HEK293 (cell line): ENCODE measurements at regions not wholly inside any gene's neighbourhood (a gene's known extent, or its start where the extent isn't known, plus 50 kb on each side); places are given as distances from the start of the nearest gene placed in this dataset.

Experiments
- CTCF ChIA-PET: fragments of 350-600 bp; formaldehyde crosslinking; extraction: SDS; loops from one replicate; lab custom pipeline; 2021; ENCODE audit warnings: antibody characterized with exemption; lab: Yijun Ruan, JAX
- POLR2A ChIA-PET: fragments of 300-600 bp; formaldehyde crosslinking; extraction: SDS; loops from one replicate; lab custom pipeline; 2020; ENCODE audit warnings: antibody characterized with exemption, inconsistent platforms; lab: Yijun Ruan, JAX
- H3K27ac ChIP-seq: fragments of 200-500 bp; sonication (Bioruptor generic); 2 replicates; pipeline ENCODE4 v1.5.1; 2014; ENCODE audit warnings: low read depth, low read length, control low read depth, inconsistent platforms; ENCODE audit errors: extremely low read depth
- H3K36me3 ChIP-seq, 2 experiments: fragments of 200-500 bp in 1 of 2; sonication (Bioruptor generic) in 1 of 2; 1 replicate in 1 of 2; 2 replicates in 1 of 2; pipeline ENCODE4 v1.5.1; 2014 to 2017; ENCODE audit warnings: inconsistent platforms in 2 of 2, low read length in 2 of 2; ENCODE audit not compliant: control insufficient read depth in 2 of 2, insufficient read depth in 1 of 2
- H3K4me1 ChIP-seq: fragments of 200-500 bp; sonication (Bioruptor generic); 2 replicates; pipeline ENCODE4 v1.5.1; 2014; ENCODE audit warnings: mild to moderate bottlenecking, low read length, inconsistent platforms; ENCODE audit not compliant: control insufficient read depth, insufficient read depth
- H3K4me3 ChIP-seq: 2 replicates; pipeline ENCODE4 v1.5.1; 2011; ENCODE audit warnings: low read depth, mild to moderate bottlenecking, control low read depth, low read length, moderate library complexity
- H3K9me3 ChIP-seq: fragments of 200-500 bp; sonication (Bioruptor generic); 2 replicates; pipeline ENCODE4 v1.5.1; 2014; ENCODE audit warnings: low read depth, low read length, inconsistent platforms; ENCODE audit not compliant: control insufficient read depth, insufficient read depth
- EGR2 ChIP-seq: fragments of 450-650 bp; formaldehyde crosslinking; IDR thresholded peaks from 2 replicates; pipeline ENCODE4 v1.5.1; 2016; ENCODE audit warnings: low read depth, missing biosample characterization, missing genetic modification characterization
- KLF9 ChIP-seq: fragments of 450-650 bp; formaldehyde crosslinking; IDR thresholded peaks from 2 replicates; pipeline ENCODE4 v1.5.1; 2016; ENCODE audit warnings: missing biosample characterization, missing genetic modification characterization, low read depth
- SP2 ChIP-seq: fragments of 450-650 bp; formaldehyde crosslinking; IDR thresholded peaks from 2 replicates; pipeline ENCODE4 v1.5.1; 2016; ENCODE audit warnings: missing biosample characterization, missing genetic modification characterization
- TCF7L2 ChIP-seq: IDR thresholded peaks from 2 replicates; pipeline ENCODE4 v1.6.1; 2011; ENCODE audit warnings: low read depth, mild to moderate bottlenecking, inconsistent platforms, low read length, moderate library complexity, borderline replicate concordance
- ZNF132 ChIP-seq: fragments of 450-650 bp; formaldehyde crosslinking; IDR thresholded peaks from 2 replicates; pipeline ENCODE4 v1.5.1; 2017; ENCODE audit warnings: missing biosample characterization, missing genetic modification characterization, borderline replicate concordance
- ZNF146 ChIP-seq: fragments of 450-650 bp; formaldehyde crosslinking; IDR thresholded peaks from 2 replicates; pipeline ENCODE4 v1.5.1; 2016; ENCODE audit warnings: missing biosample characterization, missing genetic modification characterization
- ZNF266 ChIP-seq: fragments of 450-650 bp; formaldehyde crosslinking; IDR thresholded peaks from 2 replicates; pipeline ENCODE4 v1.5.1; 2016; ENCODE audit warnings: missing biosample characterization, missing genetic modification characterization, low read depth
- ZNF473 ChIP-seq: fragments of 450-650 bp; formaldehyde crosslinking; IDR thresholded peaks from 2 replicates; pipeline ENCODE4 v1.5.1; 2017; ENCODE audit warnings: missing biosample characterization, missing genetic modification characterization
- ZNF48 ChIP-seq: fragments of 450-650 bp; formaldehyde crosslinking; IDR thresholded peaks from 2 replicates; pipeline ENCODE4 v1.5.1; 2016; ENCODE audit warnings: missing biosample characterization, missing genetic modification characterization
- ZNF501 ChIP-seq: fragments of 450-650 bp; formaldehyde crosslinking; IDR thresholded peaks from 2 replicates; pipeline ENCODE4 v1.5.1; 2016; ENCODE audit warnings: missing biosample characterization, missing genetic modification characterization
- ZNF521 ChIP-seq: fragments of 450-650 bp; formaldehyde crosslinking; IDR thresholded peaks from 2 replicates; pipeline ENCODE4 v1.5.1; 2017; ENCODE audit warnings: missing biosample characterization, mild to moderate bottlenecking, missing genetic modification characterization
- ZNF596 ChIP-seq: fragments of 450-650 bp; IDR thresholded peaks from 2 replicates; pipeline ENCODE4 v1.5.0; 2018; ENCODE audit warnings: missing biosample characterization, mild to moderate bottlenecking, missing genetic modification characterization, moderate library complexity
- ZNF654 ChIP-seq: fragments of 450-650 bp; formaldehyde crosslinking; IDR thresholded peaks from 2 replicates; pipeline ENCODE4 v1.5.1; 2016; ENCODE audit warnings: low read depth, missing biosample characterization, missing genetic modification characterization
- ZNF785 ChIP-seq: fragments of 450-650 bp; formaldehyde crosslinking; IDR thresholded peaks from 2 replicates; pipeline ENCODE4 v1.5.1; 2016; ENCODE audit warnings: missing biosample characterization, missing genetic modification characterization
- TF ChIP-seq, protein P1 (sequence below): fragments of 450-650 bp; formaldehyde crosslinking; IDR thresholded peaks from 2 replicates; pipeline ENCODE4 v1.5.1; 2016; ENCODE audit warnings: missing biosample characterization, missing genetic modification characterization
- TF ChIP-seq, protein P2 (sequence below): fragments of 450-650 bp; formaldehyde crosslinking; IDR thresholded peaks from 2 replicates; pipeline ENCODE4 v1.5.1; 2016; ENCODE audit warnings: missing biosample characterization, missing genetic modification characterization, borderline replicate concordance
- TF ChIP-seq, protein P3 (sequence below): fragments of 450-650 bp; formaldehyde crosslinking; IDR thresholded peaks from 2 replicates; pipeline ENCODE4 v1.5.1; 2017; ENCODE audit warnings: missing biosample characterization, missing genetic modification characterization
- TF ChIP-seq, protein P4 (sequence below): fragments of 450-650 bp; formaldehyde crosslinking; IDR thresholded peaks from 2 replicates; pipeline ENCODE4 v1.5.1; 2017; ENCODE audit warnings: missing biosample characterization, mild to moderate bottlenecking, missing genetic modification characterization, moderate library complexity
- TF ChIP-seq, protein P5 (sequence below): fragments of 450-650 bp; formaldehyde crosslinking; IDR thresholded peaks from 2 replicates; pipeline ENCODE4 v1.5.1; 2016; ENCODE audit warnings: missing biosample characterization, missing genetic modification characterization, low read depth

DNA sequence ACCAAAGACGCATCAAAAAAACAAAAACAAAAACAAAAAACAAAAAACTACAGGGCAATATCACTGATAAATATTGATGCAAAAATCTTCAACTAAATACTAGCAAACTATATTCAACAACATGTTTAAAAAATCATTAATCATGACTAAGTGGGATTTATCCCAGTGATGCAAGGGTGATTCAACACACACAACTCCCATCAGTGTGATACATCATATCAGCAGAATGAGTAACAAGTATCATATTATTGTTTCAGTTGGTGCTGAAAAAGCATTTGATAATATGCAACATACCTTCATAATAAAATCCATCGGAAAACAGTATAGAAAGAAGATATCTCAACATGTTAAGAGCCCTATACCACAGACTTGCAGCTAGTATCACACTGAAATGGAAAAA is 953.0 kb downstream of the AMY1C start:
- POLR2A ChIA-PET = no interaction called here
- H3K4me3 ChIP-seq = no peak overlapping the region
- H3K27ac ChIP-seq = no peak overlapping the region
- H3K4me1 ChIP-seq = no peaks in the 10 kb centered on the region
- no peaks in the 10 kb centered on the region for H3K36me3 ChIP-seq
- CTCF ChIA-PET = no interaction called here
- no peaks in the 10 kb centered on the region for H3K9me3 ChIP-seq
- TF ChIP-seq ZNF146 (tag by site-specific recombination) (no peak), KLF9 (tag by site-specific recombination) (no peak), ZNF473 (no peak), TCF7L2 (no peak), ZNF785 (no peak)
- TF ChIP-seq, protein P1, sequence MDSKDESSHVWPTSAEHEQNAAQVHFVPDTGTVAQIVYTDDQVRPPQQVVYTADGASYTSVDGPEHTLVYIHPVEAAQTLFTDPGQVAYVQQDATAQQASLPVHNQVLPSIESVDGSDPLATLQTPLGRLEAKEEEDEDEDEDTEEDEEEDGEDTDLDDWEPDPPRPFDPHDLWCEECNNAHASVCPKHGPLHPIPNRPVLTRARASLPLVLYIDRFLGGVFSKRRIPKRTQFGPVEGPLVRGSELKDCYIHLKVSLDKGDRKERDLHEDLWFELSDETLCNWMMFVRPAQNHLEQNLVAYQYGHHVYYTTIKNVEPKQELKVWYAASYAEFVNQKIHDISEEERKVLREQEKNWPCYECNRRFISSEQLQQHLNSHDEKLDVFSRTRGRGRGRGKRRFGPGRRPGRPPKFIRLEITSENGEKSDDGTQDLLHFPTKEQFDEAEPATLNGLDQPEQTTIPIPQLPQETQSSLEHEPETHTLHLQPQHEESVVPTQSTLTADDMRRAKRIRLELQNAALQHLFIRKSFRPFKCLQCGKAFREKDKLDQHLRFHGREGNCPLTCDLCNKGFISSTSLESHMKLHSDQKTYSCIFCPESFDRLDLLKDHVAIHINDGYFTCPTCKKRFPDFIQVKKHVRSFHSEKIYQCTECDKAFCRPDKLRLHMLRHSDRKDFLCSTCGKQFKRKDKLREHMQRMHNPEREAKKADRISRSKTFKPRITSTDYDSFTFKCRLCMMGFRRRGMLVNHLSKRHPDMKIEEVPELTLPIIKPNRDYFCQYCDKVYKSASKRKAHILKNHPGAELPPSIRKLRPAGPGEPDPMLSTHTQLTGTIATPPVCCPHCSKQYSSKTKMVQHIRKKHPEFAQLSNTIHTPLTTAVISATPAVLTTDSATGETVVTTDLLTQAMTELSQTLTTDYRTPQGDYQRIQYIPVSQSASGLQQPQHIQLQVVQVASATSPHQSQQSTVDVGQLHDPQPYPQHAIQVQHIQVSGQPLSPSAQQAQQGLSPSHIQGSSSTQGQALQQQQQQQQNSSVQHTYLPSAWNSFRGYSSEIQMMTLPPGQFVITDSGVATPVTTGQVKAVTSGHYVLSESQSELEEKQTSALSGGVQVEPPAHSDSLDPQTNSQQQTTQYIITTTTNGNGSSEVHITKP (tag by site-specific recombination) = no peak

DNA sequence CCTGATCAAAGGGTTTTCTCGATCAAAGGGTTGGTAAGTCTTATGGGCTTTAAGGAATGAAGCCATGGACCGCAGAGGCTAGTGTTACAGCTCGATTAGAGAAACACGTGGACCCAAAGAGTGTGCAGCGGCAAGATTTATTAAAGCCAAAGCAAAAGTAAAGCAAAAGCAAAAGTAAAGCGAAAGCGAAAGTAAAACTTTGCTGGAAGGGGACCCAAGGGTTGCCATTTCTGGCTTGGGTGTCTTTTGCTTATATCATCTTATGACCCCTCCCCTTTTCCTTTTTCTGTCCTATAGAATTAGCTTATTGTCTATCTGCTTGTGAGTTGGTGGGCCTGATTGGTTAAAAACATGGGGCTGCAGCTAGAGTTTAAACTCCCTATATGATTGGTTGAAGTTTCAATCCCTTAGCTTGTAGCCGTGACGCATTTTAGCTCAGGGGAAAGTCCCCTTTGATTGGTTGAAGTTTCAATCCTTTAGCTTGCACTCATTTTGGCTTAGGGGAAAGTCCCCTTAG is 957.0 kb downstream of the AMY1C start:
- Histone ChIP-seq H3K27ac (no peak overlapping the region), H3K36me3 (no peaks in the 10 kb centered on the region), H3K4me1 (no peaks in the 10 kb centered on the region), H3K9me3 (no peaks in the 10 kb centered on the region), H3K4me3 (no peak overlapping the region)
- POLR2A ChIA-PET = no interaction called here
- CTCF ChIA-PET = no interaction called here
- no peak for TF ChIP-seq ZNF473
- TF ChIP-seq, protein P2, sequence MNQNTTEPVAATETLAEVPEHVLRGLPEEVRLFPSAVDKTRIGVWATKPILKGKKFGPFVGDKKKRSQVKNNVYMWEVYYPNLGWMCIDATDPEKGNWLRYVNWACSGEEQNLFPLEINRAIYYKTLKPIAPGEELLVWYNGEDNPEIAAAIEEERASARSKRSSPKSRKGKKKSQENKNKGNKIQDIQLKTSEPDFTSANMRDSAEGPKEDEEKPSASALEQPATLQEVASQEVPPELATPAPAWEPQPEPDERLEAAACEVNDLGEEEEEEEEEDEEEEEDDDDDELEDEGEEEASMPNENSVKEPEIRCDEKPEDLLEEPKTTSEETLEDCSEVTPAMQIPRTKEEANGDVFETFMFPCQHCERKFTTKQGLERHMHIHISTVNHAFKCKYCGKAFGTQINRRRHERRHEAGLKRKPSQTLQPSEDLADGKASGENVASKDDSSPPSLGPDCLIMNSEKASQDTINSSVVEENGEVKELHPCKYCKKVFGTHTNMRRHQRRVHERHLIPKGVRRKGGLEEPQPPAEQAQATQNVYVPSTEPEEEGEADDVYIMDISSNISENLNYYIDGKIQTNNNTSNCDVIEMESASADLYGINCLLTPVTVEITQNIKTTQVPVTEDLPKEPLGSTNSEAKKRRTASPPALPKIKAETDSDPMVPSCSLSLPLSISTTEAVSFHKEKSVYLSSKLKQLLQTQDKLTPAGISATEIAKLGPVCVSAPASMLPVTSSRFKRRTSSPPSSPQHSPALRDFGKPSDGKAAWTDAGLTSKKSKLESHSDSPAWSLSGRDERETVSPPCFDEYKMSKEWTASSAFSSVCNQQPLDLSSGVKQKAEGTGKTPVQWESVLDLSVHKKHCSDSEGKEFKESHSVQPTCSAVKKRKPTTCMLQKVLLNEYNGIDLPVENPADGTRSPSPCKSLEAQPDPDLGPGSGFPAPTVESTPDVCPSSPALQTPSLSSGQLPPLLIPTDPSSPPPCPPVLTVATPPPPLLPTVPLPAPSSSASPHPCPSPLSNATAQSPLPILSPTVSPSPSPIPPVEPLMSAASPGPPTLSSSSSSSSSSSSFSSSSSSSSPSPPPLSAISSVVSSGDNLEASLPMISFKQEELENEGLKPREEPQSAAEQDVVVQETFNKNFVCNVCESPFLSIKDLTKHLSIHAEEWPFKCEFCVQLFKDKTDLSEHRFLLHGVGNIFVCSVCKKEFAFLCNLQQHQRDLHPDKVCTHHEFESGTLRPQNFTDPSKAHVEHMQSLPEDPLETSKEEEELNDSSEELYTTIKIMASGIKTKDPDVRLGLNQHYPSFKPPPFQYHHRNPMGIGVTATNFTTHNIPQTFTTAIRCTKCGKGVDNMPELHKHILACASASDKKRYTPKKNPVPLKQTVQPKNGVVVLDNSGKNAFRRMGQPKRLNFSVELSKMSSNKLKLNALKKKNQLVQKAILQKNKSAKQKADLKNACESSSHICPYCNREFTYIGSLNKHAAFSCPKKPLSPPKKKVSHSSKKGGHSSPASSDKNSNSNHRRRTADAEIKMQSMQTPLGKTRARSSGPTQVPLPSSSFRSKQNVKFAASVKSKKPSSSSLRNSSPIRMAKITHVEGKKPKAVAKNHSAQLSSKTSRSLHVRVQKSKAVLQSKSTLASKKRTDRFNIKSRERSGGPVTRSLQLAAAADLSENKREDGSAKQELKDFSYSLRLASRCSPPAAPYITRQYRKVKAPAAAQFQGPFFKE (tag by site-specific recombination) = no peak
- TF ChIP-seq ZNF501 (tag by site-specific recombination) = no peak
- TF ChIP-seq, protein P3, sequence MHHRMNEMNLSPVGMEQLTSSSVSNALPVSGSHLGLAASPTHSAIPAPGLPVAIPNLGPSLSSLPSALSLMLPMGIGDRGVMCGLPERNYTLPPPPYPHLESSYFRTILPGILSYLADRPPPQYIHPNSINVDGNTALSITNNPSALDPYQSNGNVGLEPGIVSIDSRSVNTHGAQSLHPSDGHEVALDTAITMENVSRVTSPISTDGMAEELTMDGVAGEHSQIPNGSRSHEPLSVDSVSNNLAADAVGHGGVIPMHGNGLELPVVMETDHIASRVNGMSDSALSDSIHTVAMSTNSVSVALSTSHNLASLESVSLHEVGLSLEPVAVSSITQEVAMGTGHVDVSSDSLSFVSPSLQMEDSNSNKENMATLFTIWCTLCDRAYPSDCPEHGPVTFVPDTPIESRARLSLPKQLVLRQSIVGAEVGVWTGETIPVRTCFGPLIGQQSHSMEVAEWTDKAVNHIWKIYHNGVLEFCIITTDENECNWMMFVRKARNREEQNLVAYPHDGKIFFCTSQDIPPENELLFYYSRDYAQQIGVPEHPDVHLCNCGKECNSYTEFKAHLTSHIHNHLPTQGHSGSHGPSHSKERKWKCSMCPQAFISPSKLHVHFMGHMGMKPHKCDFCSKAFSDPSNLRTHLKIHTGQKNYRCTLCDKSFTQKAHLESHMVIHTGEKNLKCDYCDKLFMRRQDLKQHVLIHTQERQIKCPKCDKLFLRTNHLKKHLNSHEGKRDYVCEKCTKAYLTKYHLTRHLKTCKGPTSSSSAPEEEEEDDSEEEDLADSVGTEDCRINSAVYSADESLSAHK = no peak
- TF ChIP-seq ZNF48 (tag by site-specific recombination) = no peak
- no peak for TF ChIP-seq ZNF266 (tag by site-specific recombination)
- TF ChIP-seq, protein P4, sequence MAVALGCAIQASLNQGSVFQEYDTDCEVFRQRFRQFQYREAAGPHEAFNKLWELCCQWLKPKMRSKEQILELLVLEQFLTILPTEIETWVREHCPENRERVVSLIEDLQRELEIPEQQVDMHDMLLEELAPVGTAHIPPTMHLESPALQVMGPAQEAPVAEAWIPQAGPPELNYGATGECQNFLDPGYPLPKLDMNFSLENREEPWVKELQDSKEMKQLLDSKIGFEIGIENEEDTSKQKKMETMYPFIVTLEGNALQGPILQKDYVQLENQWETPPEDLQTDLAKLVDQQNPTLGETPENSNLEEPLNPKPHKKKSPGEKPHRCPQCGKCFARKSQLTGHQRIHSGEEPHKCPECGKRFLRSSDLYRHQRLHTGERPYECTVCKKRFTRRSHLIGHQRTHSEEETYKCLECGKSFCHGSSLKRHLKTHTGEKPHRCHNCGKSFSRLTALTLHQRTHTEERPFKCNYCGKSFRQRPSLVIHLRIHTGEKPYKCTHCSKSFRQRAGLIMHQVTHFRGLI (tag by site-specific recombination) = no peak
- TF ChIP-seq EGR2 (tag by site-specific recombination) = no peak
- TF ChIP-seq ZNF521 (tag by site-specific recombination) = no peak
- TF ChIP-seq ZNF132 (tag by site-specific recombination) = no peak
- no peak for TF ChIP-seq ZNF596 (tag by site-specific recombination)
- no peak for TF ChIP-seq ZNF654
- TF ChIP-seq, protein P5, sequence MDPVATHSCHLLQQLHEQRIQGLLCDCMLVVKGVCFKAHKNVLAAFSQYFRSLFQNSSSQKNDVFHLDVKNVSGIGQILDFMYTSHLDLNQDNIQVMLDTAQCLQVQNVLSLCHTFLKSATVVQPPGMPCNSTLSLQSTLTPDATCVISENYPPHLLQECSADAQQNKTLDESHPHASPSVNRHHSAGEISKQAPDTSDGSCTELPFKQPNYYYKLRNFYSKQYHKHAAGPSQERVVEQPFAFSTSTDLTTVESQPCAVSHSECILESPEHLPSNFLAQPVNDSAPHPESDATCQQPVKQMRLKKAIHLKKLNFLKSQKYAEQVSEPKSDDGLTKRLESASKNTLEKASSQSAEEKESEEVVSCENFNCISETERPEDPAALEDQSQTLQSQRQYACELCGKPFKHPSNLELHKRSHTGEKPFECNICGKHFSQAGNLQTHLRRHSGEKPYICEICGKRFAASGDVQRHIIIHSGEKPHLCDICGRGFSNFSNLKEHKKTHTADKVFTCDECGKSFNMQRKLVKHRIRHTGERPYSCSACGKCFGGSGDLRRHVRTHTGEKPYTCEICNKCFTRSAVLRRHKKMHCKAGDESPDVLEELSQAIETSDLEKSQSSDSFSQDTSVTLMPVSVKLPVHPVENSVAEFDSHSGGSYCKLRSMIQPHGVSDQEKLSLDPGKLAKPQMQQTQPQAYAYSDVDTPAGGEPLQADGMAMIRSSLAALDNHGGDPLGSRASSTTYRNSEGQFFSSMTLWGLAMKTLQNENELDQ (tag by site-specific recombination) = no peak
- peak; percentile 59; the same call in 1 of the 2 replicates for TF ChIP-seq SP2 (tag by site-specific recombination)
